PC-3 (cell line): ENCODE measurements at regions not wholly inside any gene's neighbourhood (a gene's known extent, or its start where the extent isn't known, plus 50 kb on each side); places are given as distances from the start of the nearest gene placed in this dataset.

ENCODE experiments used
- ATAC-seq: fragments of 200-7000 bp; cut with Tn5 transposase; 2 replicates; pipeline ENCODE4 v1.9.1; 2020; ENCODE audit warnings: mild to moderate bottlenecking, moderate library complexity
- BruUV-seq: library from RNA; stranded (reverse); fragments of 400-500 nt; replicated peaks from 2 replicates; lab custom pipeline; 2021; lab: Mats Ljungman, UMichigan
- CTCF ChIA-PET: fragments of 300-600 bp; sonication (Branson Sonifier 250); formaldehyde crosslinking; loops from one replicate; lab custom pipeline; 2022; ENCODE audit warnings: antibody characterized with exemption; lab: Charles Lee
- POLR2A ChIA-PET: fragments of 300-600 bp; sonication (Branson Sonifier 250); formaldehyde crosslinking; loops from one replicate; lab custom pipeline; 2022; ENCODE audit warnings: antibody characterized with exemption; ENCODE audit not compliant: unreplicated experiment; lab: Charles Lee
- DNase-seq: peaks from one replicate; pipeline ENCODE4 v3.0.0-alpha.2; 2015
- H2AFZ ChIP-seq: fragments of 300-600 bp; sonication (generic); 2 replicates; pipeline ENCODE4 v1.6.0; 2016; ENCODE audit warnings: antibody characterized with exemption, low read length
- H3F3A ChIP-seq: fragments of 300-600 bp; sonication (generic); one replicate; pipeline ENCODE4 v1.6.0; 2017; ENCODE audit warnings: antibody characterized with exemption, low read length, control low read depth, mild to moderate bottlenecking; ENCODE audit not compliant: unreplicated experiment
- H3K27ac ChIP-seq: fragments of 300-600 bp; sonication (generic); 2 replicates; pipeline ENCODE4 v1.5.1; 2016; ENCODE audit warnings: mild to moderate bottlenecking, low read length
- H3K27me3 ChIP-seq: fragments of 300-600 bp; sonication (generic); 2 replicates; pipeline ENCODE4 v1.6.1; 2016; ENCODE audit warnings: low read length, mixed read lengths
- H3K36me3 ChIP-seq: fragments of 300-600 bp; sonication (generic); 2 replicates; pipeline ENCODE4 v1.6.1; 2016; ENCODE audit warnings: low read depth, mixed run types, low read length, mixed read lengths
- H3K4me1 ChIP-seq: fragments of 300-600 bp; sonication (generic); 2 replicates; pipeline ENCODE4 v1.5.1; 2016; ENCODE audit warnings: low read length; ENCODE audit not compliant: insufficient read depth
- H3K4me2 ChIP-seq: fragments of 300-600 bp; sonication (generic); 2 replicates; pipeline ENCODE4 v1.6.0; 2016; ENCODE audit warnings: low read length
- H3K4me3 ChIP-seq: fragments of 300-600 bp; sonication (generic); 2 replicates; pipeline ENCODE4 v1.5.1; 2016; ENCODE audit warnings: mild to moderate bottlenecking, low read length, mixed read lengths
- H3K79me2 ChIP-seq: fragments of 300-600 bp; sonication (generic); 2 replicates; pipeline ENCODE4 v1.6.1; 2017; ENCODE audit warnings: low read length, mixed read lengths
- H3K9ac ChIP-seq: fragments of 300-600 bp; sonication (generic); 2 replicates; pipeline ENCODE4 v1.6.0; 2016; ENCODE audit warnings: mild to moderate bottlenecking, low read length
- H3K9me2 ChIP-seq: fragments of 300-600 bp; sonication (generic); replicated peaks from 2 replicates; pipeline ENCODE4 v1.6.1; 2016; ENCODE audit warnings: mixed run types, low read length, mixed read lengths
- H3K9me3 ChIP-seq: fragments of 300-600 bp; sonication (generic); 2 replicates; pipeline ENCODE4 v1.6.1; 2016; ENCODE audit warnings: low read length, mixed read lengths
- H4K20me1 ChIP-seq: fragments of 300-600 bp; sonication (generic); 2 replicates; pipeline ENCODE4 v1.6.1; 2016; ENCODE audit warnings: low read length, mixed read lengths
- EZH2 ChIP-seq: fragments of 300-600 bp; sonication (generic); IDR thresholded peaks from one replicate; pipeline ENCODE4 v1.6.1; 2017; ENCODE audit warnings: antibody characterized with exemption, mild to moderate bottlenecking, low read length; ENCODE audit not compliant: unreplicated experiment
- EZH2phosphoT487 ChIP-seq: fragments of 300-600 bp; sonication (generic); IDR thresholded peaks from 2 replicates; pipeline ENCODE4 v1.6.1; 2018; ENCODE audit warnings: mild to moderate bottlenecking, antibody characterized with exemption, low read length, borderline replicate concordance
- intact Hi-C: fragments of 100-400 bp; cut with micrococcal nuclease; formaldehyde crosslinking; loops from 2 replicates; pipeline ENCODE4 v1.9.0; 2023
- TF ChIP-seq, protein P1 (sequence below): fragments of 300-600 bp; sonication (generic); conservative IDR thresholded peaks from 2 replicates; pipeline ENCODE4 v1.5.1; 2017; ENCODE audit warnings: antibody characterized with exemption, low read depth, mild to moderate bottlenecking, low read length

DNA sequence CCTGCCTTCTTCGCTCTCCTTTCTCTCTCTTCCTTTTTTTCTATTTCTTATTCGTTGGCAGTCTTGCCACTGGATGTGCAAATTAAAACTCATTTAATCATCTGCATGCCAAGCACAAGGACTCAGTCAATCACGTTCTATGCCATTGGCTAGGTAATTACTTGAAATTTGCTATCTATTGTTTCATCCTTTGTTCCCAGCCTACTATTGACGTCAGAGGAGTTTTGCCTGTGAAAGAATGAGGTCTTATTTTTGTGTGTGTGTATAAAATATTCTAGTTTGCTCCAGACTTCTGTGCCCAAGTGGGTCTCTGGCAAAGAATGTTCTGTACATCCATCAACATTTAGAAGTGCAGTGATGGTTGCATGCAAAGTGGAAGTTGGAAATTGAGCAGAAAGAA, 132.3 kb upstream of the DOK5 start:
- BruUV-seq, result no TSS peak
- Histone ChIP-seq H3K4me2 (no peak overlapping the region), H3K9ac (no peak overlapping the region), H4K20me1 (no peaks in the 10 kb centered on the region), H3K4me3 (no peak overlapping the region), H3K9me2 (no peaks in the 10 kb centered on the region), H3K27me3 (peaks cover 24% of the 10 kb centered on the region), H3F3A (no peaks in the 10 kb centered on the region), H3K36me3 (no peaks in the 10 kb centered on the region), H3K27ac (no peak overlapping the region), H3K9me3 (no peaks in the 10 kb centered on the region), H3K4me1 (peaks cover 20% of the 10 kb centered on the region), H3K79me2 (no peaks in the 10 kb centered on the region), H2AFZ (no peak overlapping the region)
- no peak for DNase-seq
- no peak for ATAC-seq
- intact Hi-C loops, result no loop called here
- TF ChIP-seq, protein P1, sequence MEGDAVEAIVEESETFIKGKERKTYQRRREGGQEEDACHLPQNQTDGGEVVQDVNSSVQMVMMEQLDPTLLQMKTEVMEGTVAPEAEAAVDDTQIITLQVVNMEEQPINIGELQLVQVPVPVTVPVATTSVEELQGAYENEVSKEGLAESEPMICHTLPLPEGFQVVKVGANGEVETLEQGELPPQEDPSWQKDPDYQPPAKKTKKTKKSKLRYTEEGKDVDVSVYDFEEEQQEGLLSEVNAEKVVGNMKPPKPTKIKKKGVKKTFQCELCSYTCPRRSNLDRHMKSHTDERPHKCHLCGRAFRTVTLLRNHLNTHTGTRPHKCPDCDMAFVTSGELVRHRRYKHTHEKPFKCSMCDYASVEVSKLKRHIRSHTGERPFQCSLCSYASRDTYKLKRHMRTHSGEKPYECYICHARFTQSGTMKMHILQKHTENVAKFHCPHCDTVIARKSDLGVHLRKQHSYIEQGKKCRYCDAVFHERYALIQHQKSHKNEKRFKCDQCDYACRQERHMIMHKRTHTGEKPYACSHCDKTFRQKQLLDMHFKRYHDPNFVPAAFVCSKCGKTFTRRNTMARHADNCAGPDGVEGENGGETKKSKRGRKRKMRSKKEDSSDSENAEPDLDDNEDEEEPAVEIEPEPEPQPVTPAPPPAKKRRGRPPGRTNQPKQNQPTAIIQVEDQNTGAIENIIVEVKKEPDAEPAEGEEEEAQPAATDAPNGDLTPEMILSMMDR, result no peak
- ChIA-PET CTCF (no interaction called here), POLR2A (no interaction called here)

DNA sequence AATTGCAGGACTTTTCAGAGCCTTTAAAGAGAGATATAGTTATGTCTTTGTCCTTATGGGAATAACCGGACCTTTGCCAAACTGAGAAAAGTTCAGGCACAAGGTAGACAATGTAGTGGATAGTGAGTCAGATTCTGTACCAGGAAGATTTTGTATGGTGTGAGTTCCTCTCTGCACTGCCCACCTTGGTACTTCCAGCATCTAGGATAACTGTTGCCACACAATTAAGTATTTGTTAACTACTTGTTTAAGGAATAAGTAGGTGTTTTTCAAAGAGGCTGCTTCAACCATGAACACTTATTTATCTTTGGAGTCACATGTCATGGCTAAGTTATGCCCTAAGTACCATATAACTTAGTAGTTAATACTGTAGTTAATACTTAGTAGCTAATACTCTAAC, 131.8 kb upstream of the DOK5 start:
- H3K27ac ChIP-seq, result no peak overlapping the region

DNA sequence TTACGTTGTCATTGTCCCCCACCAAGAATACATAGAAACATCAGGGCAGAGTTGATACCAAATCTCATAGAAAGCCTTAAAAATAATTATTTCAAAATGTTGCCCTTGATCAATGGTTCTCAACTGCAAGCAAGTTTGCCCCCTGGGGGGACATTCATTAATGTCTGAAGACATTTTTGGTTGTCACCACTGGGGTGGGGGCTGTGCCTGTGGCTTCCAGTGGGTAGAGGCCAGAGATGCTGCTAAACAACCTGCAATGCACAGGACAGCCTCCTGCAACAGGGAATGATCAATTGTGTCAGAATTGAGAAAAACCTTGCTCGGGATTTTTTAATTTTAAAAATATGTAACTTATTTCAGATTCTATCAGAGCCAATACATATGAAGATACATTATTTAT, 130.6 kb upstream of the DOK5 start:
- Histone ChIP-seq H3K9ac (no peak overlapping the region), H2AFZ (no peak overlapping the region), H3K36me3 (no peaks in the 10 kb centered on the region), H3K27me3 (peaks cover 24% of the 10 kb centered on the region), H4K20me1 (no peaks in the 10 kb centered on the region), H3K27ac (no peak overlapping the region), H3K9me2 (no peaks in the 10 kb centered on the region), H3K4me2 (peak overlapping the region; percentile 20), H3K9me3 (no peaks in the 10 kb centered on the region), H3F3A (no peaks in the 10 kb centered on the region), H3K79me2 (no peaks in the 10 kb centered on the region), H3K4me3 (no peak overlapping the region), H3K4me1 (peaks cover 20% of the 10 kb centered on the region)
- intact Hi-C loops, result no loop called here
- BruUV-seq, result no TSS peak
- TF ChIP-seq, protein P1, result no peak
- TF ChIP-seq EZH2phosphoT487, result no peak
- no peak for TF ChIP-seq EZH2
- DNase-seq (no peak), ATAC-seq (no peak)
- POLR2A ChIA-PET, result no interaction called here
- CTCF ChIA-PET, result no interaction called here

More for the DNA sequence above, 131.8 kb upstream of the DOK5 start:
- no TSS peak for BruUV-seq
- Histone ChIP-seq H3F3A (no peaks in the 10 kb centered on the region), H3K79me2 (no peaks in the 10 kb centered on the region), H3K9me3 (no peaks in the 10 kb centered on the region), H3K36me3 (no peaks in the 10 kb centered on the region), H3K4me3 (no peak overlapping the region), H3K4me1 (peaks cover 20% of the 10 kb centered on the region), H3K27me3 (peaks cover 24% of the 10 kb centered on the region), H2AFZ (no peak overlapping the region), H3K9me2 (no peaks in the 10 kb centered on the region), H4K20me1 (no peaks in the 10 kb centered on the region), H3K4me2 (no peak overlapping the region), H3K9ac (no peak overlapping the region)
- DNase-seq (no peak), ATAC-seq (no peak)
- TF ChIP-seq EZH2phosphoT487, result no peak
- POLR2A ChIA-PET, result no interaction called here
- CTCF ChIA-PET, result no interaction called here
- intact Hi-C loops, result no loop called here
